K562 (cell line): ENCODE measurements at regions not wholly inside any gene's neighbourhood (a gene's known extent, or its start where the extent isn't known, plus 50 kb on each side); places are given as distances from the start of the nearest gene placed in this dataset.

ENCODE experiments used
- ATAC-seq: fragments of 200-7000 bp; cut with Tn5 transposase; 3 replicates; pipeline ENCODE4 v1.9.1; 2020; ENCODE audit warnings: moderate library complexity
- BruUV-seq: library from RNA; stranded (reverse); fragments of 400-500 nt; replicated peaks from 2 replicates; lab custom pipeline; 2021; lab: Mats Ljungman, UMichigan
- CTCF ChIA-PET: fragments of 300-600 bp; formaldehyde crosslinking; extraction: SDS; loops from one replicate; lab custom pipeline; 2021; ENCODE audit warnings: low intra/inter-chr PET ratio; lab: Yijun Ruan, JAX
- POLR2A ChIA-PET: fragments of 300-600, 350-650 bp; sonication (Branson Sonifier 250); formaldehyde crosslinking; extraction: SDS; loops from one replicate; lab custom pipeline; 2021; ENCODE audit warnings: antibody characterized with exemption, inconsistent platforms; lab: Yijun Ruan, JAX
- DNase-seq, 4 experiments: peaks; one replicate each; pipeline versions ENCODE4 v3.0.0 to v3.0.0-alpha.2; 2011 to 2018; ENCODE audit warnings: low spot score in 3 of 4, mixed read lengths in 3 of 4; ENCODE audit errors: extremely low read depth in 1 of 4
- FAIRE-seq: peaks from 2 replicates; lab custom pipeline; 2011; peaks lifted over from hg19 to GRCh38; lab: Jason Lieb, UNC
- H2AFZ ChIP-seq: 2 replicates; pipeline ENCODE4 v1.6.0; 2011; ENCODE audit warnings: low read depth, low read length, control low read depth, inconsistent platforms
- H3K27ac ChIP-seq: fragments of 200-600 bp; 3 replicates; pipeline ENCODE4 v1.8.0; 2011; ENCODE audit warnings: low read depth, mild to moderate bottlenecking, control low read depth, inconsistent platforms, low read length, moderate library complexity, mixed read lengths; ENCODE audit errors: extremely low read depth
- H3K27me3 ChIP-seq, 2 experiments: fragments of 300-600 bp in 1 of 2; 2 replicates in 1 of 2; 3 replicates in 1 of 2; pipeline versions ENCODE4 v1.6.0 to v1.8.0; 2011; ENCODE audit warnings: inconsistent platforms in 2 of 2, low read length in 2 of 2, mild to moderate bottlenecking in 1 of 2, mixed read lengths in 1 of 2, moderate library complexity in 1 of 2; ENCODE audit not compliant: control insufficient read depth in 2 of 2, insufficient read depth in 2 of 2
- H3K36me3 ChIP-seq: fragments of 300-600 bp; 3 replicates; pipeline ENCODE4 v1.8.0; 2011; ENCODE audit warnings: mild to moderate bottlenecking, low read length, inconsistent platforms; ENCODE audit not compliant: control insufficient read depth, insufficient read depth
- H3K4me1 ChIP-seq, 2 experiments: fragments of 200-600 bp in 1 of 2; replicated peaks in 1 of 2; 2 replicates in 1 of 2; 3 replicates in 1 of 2; pipeline versions ENCODE4 v1.5.1 to v1.8.0; 2011; ENCODE audit warnings: inconsistent platforms in 2 of 2, low read length in 2 of 2, mild to moderate bottlenecking in 1 of 2, mixed read lengths in 1 of 2, moderate library complexity in 1 of 2; ENCODE audit not compliant: control insufficient read depth in 2 of 2, insufficient read depth in 2 of 2
- H3K4me2 ChIP-seq: 2 replicates; pipeline ENCODE4 v1.6.1; 2011; ENCODE audit warnings: low read length, control low read depth, inconsistent platforms, mixed read lengths; ENCODE audit not compliant: insufficient read depth
- H3K4me3 ChIP-seq: fragments of 200-600 bp; sonication (generic), shearing (Covaris generic); 2 replicates; pipeline ENCODE4 v1.5.1; 2016; ENCODE audit warnings: control low read depth, inconsistent platforms
- H3K79me2 ChIP-seq: fragments of 200-600 bp; 3 replicates; pipeline ENCODE4 v1.8.0; 2011; ENCODE audit warnings: low read length, inconsistent platforms; ENCODE audit not compliant: control insufficient read depth, insufficient read depth
- H3K9ac ChIP-seq, 2 experiments: 2 replicates each; pipeline versions ENCODE4 v1.6.0 to v1.6.1; 2011; ENCODE audit warnings: low read depth in 2 of 2, low read length in 2 of 2, control low read depth in 1 of 2, inconsistent platforms in 1 of 2, mild to moderate bottlenecking in 1 of 2, mixed read lengths in 1 of 2; ENCODE audit not compliant: insufficient read depth in 1 of 2
- H3K9me1 ChIP-seq: one replicate; pipeline ENCODE4 v1.6.0; 2011; ENCODE audit warnings: inconsistent platforms, mild to moderate bottlenecking, low read length, moderate library complexity; ENCODE audit not compliant: control insufficient read depth, insufficient read depth
- H3K9me3 ChIP-seq: replicated peaks from 2 replicates; pipeline ENCODE4 v1.5.1; 2011; ENCODE audit warnings: low read depth, low read length, inconsistent platforms; ENCODE audit not compliant: control insufficient read depth, insufficient read depth
- H4K20me1 ChIP-seq: replicated peaks from 2 replicates; pipeline ENCODE4 v1.6.1; 2011; ENCODE audit warnings: low read length, inconsistent platforms, mixed read lengths; ENCODE audit not compliant: control insufficient read depth, insufficient read depth
- ADNP ChIP-seq: fragments of 200-800 bp; sonication (Bioruptor generic); IDR thresholded peaks from 2 replicates; pipeline ENCODE4 v1.6.1; 2016; ENCODE audit warnings: missing genetic modification characterization, missing compliant biosample characterization
- ARNT ChIP-seq, 2 experiments: fragments of 450-650 bp; IDR thresholded peaks; 2 replicates each; pipeline ENCODE4 v1.6.1; 2016; ENCODE audit warnings: mild to moderate bottlenecking in 1 of 2
- BCOR ChIP-seq: fragments of 450-650 bp; IDR thresholded peaks from 2 replicates; pipeline ENCODE4 v1.6.1; 2016
- ESRRA ChIP-seq: fragments of 450-650 bp; IDR thresholded peaks from 2 replicates; pipeline ENCODE4 v1.6.1; 2014; ENCODE audit warnings: low read depth, mild to moderate bottlenecking, moderate library complexity, borderline replicate concordance
- NFIC ChIP-seq: fragments of 450-650 bp; IDR thresholded peaks from 2 replicates; pipeline ENCODE4 v1.6.1; 2017; ENCODE audit warnings: mild to moderate bottlenecking, inconsistent platforms
- PHB ChIP-seq: fragments of 250-450 bp; sonication (Bioruptor Pico); IDR thresholded peaks from 2 replicates; pipeline ENCODE4 v1.5.0; 2021
- RBM25 ChIP-seq: fragments of 200-400 bp; formaldehyde crosslinking; IDR thresholded peaks from 2 replicates; pipeline ENCODE4 v1.6.1; 2018; ENCODE audit warnings: low read length, low read depth, moderate library complexity; ENCODE audit not compliant: severe bottlenecking
- SPI1 ChIP-seq: IDR thresholded peaks from 2 replicates; pipeline ENCODE4 v1.6.1; 2011; ENCODE audit warnings: low read depth, low read length, control low read depth, borderline replicate concordance
- WGBS: fragments of 100-300 bp; shearing (Covaris generic); methylation state at CpG from one replicate; pipeline ENCODE4 v1.1.6; 2016; ENCODE audit warnings: low coverage, mixed read lengths; ENCODE audit not compliant: insufficient coverage; ENCODE audit errors: missing lambda C conversion rate; 5-methylcytosine and 5-hydroxymethylcytosine counted together
- in situ Hi-C: fragments of 300-500 bp; cut with MboI; formaldehyde crosslinking; loops from 4 replicates; pipeline ENCODE4 v1.15.0; 2018; ENCODE audit warnings: inconsistent platforms, mixed read lengths
- intact Hi-C: fragments of 100-400 bp; cut with micrococcal nuclease; formaldehyde crosslinking; loops from 2 replicates; pipeline ENCODE4 v1.14.2; 2022

GRCh38 chr9:38159599-38159998 lies 90.6 kb upstream of the SHB start:
- Histone ChIP-seq H3K4me1 (no peaks in the 10 kb centered on the region), H3K27me3 (peaks cover 4 to 25% of the 10 kb centered on the region in 2 experiments; a peak in 4 of 5 replicates), H3K4me3 (no peak overlapping the region), H3K36me3 (no peaks in the 10 kb centered on the region), H3K9me3 (no peaks in the 10 kb centered on the region), H3K9ac (no peak overlapping the region), H3K4me2 (no peak overlapping the region), H4K20me1 (no peaks in the 10 kb centered on the region; the same call in 1 of the 2 replicates), H2AFZ (no peak overlapping the region), H3K79me2 (no peaks in the 10 kb centered on the region), H3K9me1 (no peaks in the 10 kb centered on the region), H3K27ac (no peak overlapping the region)
- POLR2A ChIA-PET, result interaction anchor here (0.6 to 0.8 kb wide), 3 partner anchors 13 to 256 kb away, joined by 3 to 4 read pairs (median 4); no protein-coding TSS in a partner anchor
- no TSS peak for BruUV-seq
- DNase-seq (no peak), ATAC-seq (no peak), FAIRE-seq (no peak)
- intact Hi-C loops, result loop anchor here (5.0 to 10.0 kb wide), 2 partner anchors 42 to 205 kb away; no protein-coding TSS in a partner anchor
- in situ Hi-C loops, result no loop called here
- 3% methylated on average over 3 of the region's 3 CpGs for WGBS
- no peak for TF ChIP-seq ARNT (IDR thresholded peaks at IDR 0.05)
- TF ChIP-seq ADNP (tag), result 0 out of 2 replicates have a peak, but pooled peaks have one; percentile 12
- peak; percentile 28; the same call in 1 of the 2 replicates for TF ChIP-seq BCOR
- no peak for TF ChIP-seq PHB
- no peak for TF ChIP-seq SPI1
- TF ChIP-seq RBM25, result peak; percentile 22
- TF ChIP-seq NFIC, result peak; percentile 8; the same call in 1 of the 2 replicates
- peak; percentile 86 for TF ChIP-seq ESRRA
- CTCF ChIA-PET, result interaction anchor here (0.5 kb wide), 1 partner anchor 214 kb away, joined by 3 read pairs; no protein-coding TSS in a partner anchor
